Neuronal stem cell (in vitro differentiated cells): ENCODE measurements at regions not wholly inside any gene's neighbourhood (a gene's known extent, or its start where the extent isn't known, plus 50 kb on each side); places are given as distances from the start of the nearest gene placed in this dataset.

Source experiments
- DNase-seq: peaks from one replicate; pipeline ENCODE4 v3.0.0-alpha.2; 2013; ENCODE audit warnings: low spot score
- H2AFZ ChIP-seq: one replicate; pipeline ENCODE4 v1.6.1; 2013; ENCODE audit warnings: mild to moderate bottlenecking, low read length, inconsistent platforms
- H2AK5ac ChIP-seq: 2 replicates; pipeline ENCODE4 v1.6.1; 2013; ENCODE audit warnings: low read depth, mild to moderate bottlenecking, inconsistent platforms, low read length, moderate library complexity, mixed read lengths
- H2BK120ac ChIP-seq: 2 replicates; pipeline ENCODE4 v1.6.1; 2013; ENCODE audit warnings: low read depth, mild to moderate bottlenecking, inconsistent platforms, low read length, moderate library complexity, mixed read lengths
- H2BK12ac ChIP-seq: one replicate; pipeline ENCODE4 v1.6.1; 2013; ENCODE audit warnings: low read length, inconsistent platforms
- H2BK15ac ChIP-seq: 2 replicates; pipeline ENCODE4 v1.6.1; 2013; ENCODE audit warnings: mild to moderate bottlenecking, low read length, inconsistent platforms, mixed read lengths
- H2BK5ac ChIP-seq: one replicate; pipeline ENCODE4 v1.6.1; 2013; ENCODE audit warnings: inconsistent platforms, mild to moderate bottlenecking, low read length, moderate library complexity
- H3K14ac ChIP-seq: one replicate; pipeline ENCODE4 v1.6.1; 2013; ENCODE audit warnings: low read length, inconsistent platforms
- H3K18ac ChIP-seq: 2 replicates; pipeline ENCODE4 v1.6.1; 2013; ENCODE audit warnings: low read length, inconsistent platforms
- H3K23ac ChIP-seq: 2 replicates; pipeline ENCODE4 v1.6.1; 2013; ENCODE audit warnings: low read depth, mild to moderate bottlenecking, mixed read lengths, low read length, inconsistent platforms; ENCODE audit not compliant: poor library complexity
- H3K27ac ChIP-seq: replicated peaks from 3 replicates; pipeline ENCODE4 v1.5.1; 2013; ENCODE audit warnings: low read length, inconsistent platforms
- H3K27me3 ChIP-seq, 3 experiments: 2 replicates each; pipeline ENCODE4 v1.6.1; 2013; ENCODE audit warnings: low read length in 3 of 3, mild to moderate bottlenecking in 2 of 3, inconsistent platforms in 1 of 3, low read depth in 1 of 3, mixed read lengths in 1 of 3, moderate library complexity in 1 of 3; ENCODE audit not compliant: control insufficient read depth in 3 of 3, insufficient read depth in 3 of 3
- H3K36me3 ChIP-seq, 2 donors: replicated peaks in 1 of 2; 2 replicates each; pipeline ENCODE4 v1.6.1; 2013; ENCODE audit warnings: low read length in 2 of 2; ENCODE audit not compliant: control insufficient read depth in 2 of 2, insufficient read depth in 2 of 2
- H3K4ac ChIP-seq: 2 replicates; pipeline ENCODE4 v1.6.1; 2013; ENCODE audit warnings: inconsistent platforms, mild to moderate bottlenecking, low read length, moderate library complexity
- H3K4me1 ChIP-seq, 2 donors: 1 replicate in 1 of 2; 2 replicates in 1 of 2; pipeline ENCODE4 v1.6.1; 2013; ENCODE audit warnings: low read length in 2 of 2, low read depth in 1 of 2; ENCODE audit not compliant: control insufficient read depth in 2 of 2, insufficient read depth in 1 of 2
- H3K4me2 ChIP-seq: one replicate; pipeline ENCODE4 v1.6.1; 2013; ENCODE audit warnings: mild to moderate bottlenecking, low read length, inconsistent platforms; ENCODE audit not compliant: insufficient read depth, poor library complexity, severe bottlenecking
- H3K4me3 ChIP-seq, 2 donors: 2 replicates each; pipeline ENCODE4 v1.5.1; 2013; ENCODE audit warnings: low read length in 2 of 2, mild to moderate bottlenecking in 2 of 2, inconsistent platforms in 1 of 2, moderate library complexity in 1 of 2
- H3K79me1 ChIP-seq: one replicate; pipeline ENCODE4 v1.6.1; 2013; ENCODE audit warnings: low read depth, mild to moderate bottlenecking, inconsistent platforms, low read length, moderate library complexity
- H3K9ac ChIP-seq: one replicate; pipeline ENCODE4 v1.6.1; 2013; ENCODE audit warnings: mild to moderate bottlenecking, low read depth, low read length, inconsistent platforms; ENCODE audit not compliant: poor library complexity
- H3K9me3 ChIP-seq, 2 donors: replicated peaks in 1 of 2; 2 replicates each; pipeline versions ENCODE3 to v1.6.1; 2013; ENCODE audit warnings: low read length in 2 of 2, mild to moderate bottlenecking in 2 of 2, inconsistent platforms in 1 of 2, low read depth in 1 of 2, mixed read lengths in 1 of 2, moderate library complexity in 1 of 2; ENCODE audit not compliant: control insufficient read depth in 2 of 2, insufficient read depth in 1 of 2
- H4K8ac ChIP-seq: one replicate; pipeline ENCODE4 v1.6.1; 2013; ENCODE audit warnings: low read depth, mild to moderate bottlenecking, inconsistent platforms, low read length, moderate library complexity
- H4K91ac ChIP-seq: one replicate; pipeline ENCODE4 v1.6.1; 2013; ENCODE audit warnings: low read length, low read depth, mild to moderate bottlenecking, inconsistent platforms; ENCODE audit not compliant: poor library complexity
- WGBS, 2 donors: extraction: QIAGEN DNeasy Blood & Tissue Kit; methylation state at CpG; one replicate each; pipeline ENCODE4 v1.1.7; 2013; ENCODE audit warnings: missing lambda C conversion rate in 2 of 2, mixed read lengths in 1 of 2; ENCODE audit not compliant: insufficient read length in 2 of 2, insufficient replicate concordance in 1 of 2; ENCODE audit errors: extremely low coverage in 2 of 2; 5-methylcytosine and 5-hydroxymethylcytosine counted together

DNA sequence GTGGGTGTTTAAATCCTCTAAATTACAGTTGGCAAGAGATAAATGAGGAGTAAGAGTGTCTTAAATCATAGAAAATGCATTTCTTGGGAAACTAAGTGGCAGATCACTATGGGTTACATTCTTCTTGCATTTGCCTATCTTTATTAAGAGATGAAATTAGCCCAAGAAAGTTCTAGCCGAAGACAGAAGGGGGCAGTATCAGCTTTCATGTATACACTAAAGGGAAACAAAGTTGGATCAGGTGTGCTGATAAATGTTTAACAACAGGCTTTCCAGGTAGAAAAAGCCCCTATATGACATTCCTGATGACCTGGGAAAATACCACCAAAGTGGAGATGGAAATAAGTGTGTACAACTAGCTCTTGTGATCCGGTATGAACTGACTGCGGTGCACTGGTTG is 81.9 kb upstream of the TLR4 start:
- Histone ChIP-seq H3K27me3 (no peaks in the 10 kb centered on the region), H2BK5ac (no peak overlapping the region), H3K23ac (no peak overlapping the region), H2BK15ac (no peak overlapping the region), H3K18ac (no peak overlapping the region), H2AFZ (no peak overlapping the region), H3K4me2 (no peak overlapping the region), H3K14ac (no peak overlapping the region), H3K4me3 (no peak overlapping the region), H4K8ac (no peak overlapping the region), H3K4ac (no peak overlapping the region), H2BK120ac (no peak overlapping the region), H2BK12ac (no peak overlapping the region), H3K9me3 (peaks cover 0 to 3% of the 10 kb centered on the region in 2 donors), H3K4me1 (no peaks in the 10 kb centered on the region), H4K91ac (no peak overlapping the region), H2AK5ac (no peak overlapping the region), H3K27ac (no peak overlapping the region), H3K36me3 (no peaks in the 10 kb centered on the region), H3K79me1 (no peaks in the 10 kb centered on the region), H3K9ac (no peak overlapping the region)
- no CpG with 5 or more reads among the region's 3 CpGs for WGBS, 2 donors
- no peak for DNase-seq

DNA sequence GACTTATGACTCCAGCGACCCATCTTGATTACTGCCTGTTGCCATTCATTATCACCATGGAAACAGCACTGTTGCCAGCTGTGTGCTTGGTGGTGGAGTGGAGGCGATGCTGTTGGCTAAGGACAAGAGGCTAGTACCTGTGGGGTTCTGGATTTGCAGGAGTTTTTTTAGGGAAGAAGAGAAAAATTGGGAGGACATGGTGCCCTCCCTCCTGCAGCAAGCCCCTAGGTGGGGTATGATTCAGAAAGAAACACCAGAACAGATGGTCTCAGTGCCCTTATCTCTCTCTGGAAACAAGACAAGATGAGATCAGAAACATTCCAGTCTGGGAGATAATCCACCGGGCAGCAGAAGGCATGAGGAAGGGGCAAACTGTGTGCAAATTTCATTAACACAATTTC is 87.8 kb upstream of the TLR4 start:
- Histone ChIP-seq H2AFZ (no peak overlapping the region), H3K4me3 (no peak overlapping the region), H3K4ac (no peak overlapping the region), H3K27ac (no peak overlapping the region), H3K9me3 (no peaks in the 10 kb centered on the region), H2BK12ac (no peak overlapping the region), H3K36me3 (no peaks in the 10 kb centered on the region), H2BK120ac (no peak overlapping the region), H3K23ac (no peak overlapping the region), H2BK15ac (no peak overlapping the region), H3K79me1 (no peaks in the 10 kb centered on the region), H4K8ac (no peak overlapping the region), H3K9ac (no peak overlapping the region), H2AK5ac (no peak overlapping the region), H3K4me2 (no peak overlapping the region), H2BK5ac (no peak overlapping the region), H3K27me3 (no peaks in the 10 kb centered on the region), H3K4me1 (peaks cover 0 to 1% of the 10 kb centered on the region in 2 donors), H3K18ac (no peak overlapping the region), H4K91ac (no peak overlapping the region), H3K14ac (no peak overlapping the region)
- no CpG with 5 or more reads among the region's 3 CpGs for WGBS, 2 donors
- no peak for DNase-seq

DNA sequence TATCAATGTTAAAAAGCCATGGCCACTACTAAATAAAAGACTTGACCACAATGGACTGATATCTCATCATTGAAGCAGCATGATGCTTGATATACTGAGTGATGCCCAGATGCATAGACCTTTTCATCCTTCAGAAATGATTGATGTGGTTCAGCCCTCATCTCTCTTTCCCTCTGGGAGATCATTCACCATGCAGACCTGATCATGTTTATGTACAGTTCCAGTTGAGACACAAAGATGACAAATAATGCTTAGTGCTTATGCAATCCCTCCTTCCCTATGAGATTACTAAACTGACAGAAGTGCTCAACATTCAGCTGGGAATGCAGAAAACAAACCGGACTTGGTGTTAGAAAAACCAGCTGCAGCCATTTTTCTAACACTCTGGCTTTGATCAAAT is 91.9 kb upstream of the TLR4 start:
- Histone ChIP-seq H2BK15ac (no peak overlapping the region), H2BK5ac (no peak overlapping the region), H3K14ac (no peak overlapping the region), H3K4ac (no peak overlapping the region), H3K23ac (no peak overlapping the region), H3K4me3 (no peak overlapping the region), H3K9ac (no peak overlapping the region), H3K18ac (no peak overlapping the region), H2BK12ac (no peak overlapping the region), H3K27me3 (no peaks in the 10 kb centered on the region), H4K8ac (no peak overlapping the region), H3K4me1 (peaks cover 0 to 1% of the 10 kb centered on the region in 2 donors), H2AK5ac (no peak overlapping the region), H2AFZ (no peak overlapping the region), H3K36me3 (no peaks in the 10 kb centered on the region), H3K27ac (no peak overlapping the region), H3K79me1 (no peaks in the 10 kb centered on the region), H3K4me2 (no peak overlapping the region), H4K91ac (no peak overlapping the region), H3K9me3 (no peaks in the 10 kb centered on the region), H2BK120ac (no peak overlapping the region)
- DNase-seq = no peak
- WGBS, 2 donors = no CpG with 5 or more reads among the region's 1 CpG

DNA sequence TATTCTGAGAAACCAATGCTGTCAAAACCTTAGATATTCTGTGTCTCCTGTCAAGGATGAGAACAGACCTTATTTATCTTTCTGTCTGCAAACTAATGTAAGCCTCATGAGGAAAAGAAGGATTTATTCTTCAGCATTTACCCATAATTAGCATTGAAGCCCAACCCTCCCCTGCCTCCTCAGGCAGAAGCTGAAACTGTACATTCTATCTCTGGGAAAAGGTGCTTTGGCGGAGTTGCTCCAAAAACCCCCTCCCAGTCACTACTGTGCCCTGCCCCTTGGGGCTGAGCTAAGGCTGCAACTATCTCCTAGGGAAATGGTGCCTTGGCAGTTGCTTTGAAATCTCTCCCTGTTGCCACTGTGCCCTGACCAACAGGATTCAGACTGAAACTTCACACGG is 106.2 kb upstream of the TLR4 start:
- Histone ChIP-seq H3K27me3 (no peaks in the 10 kb centered on the region), H3K79me1 (no peaks in the 10 kb centered on the region), H3K36me3 (no peaks in the 10 kb centered on the region), H2AK5ac (no peak overlapping the region), H3K9ac (no peak overlapping the region), H2BK12ac (no peak overlapping the region), H3K9me3 (no peaks in the 10 kb centered on the region), H2BK120ac (no peak overlapping the region), H3K14ac (no peak overlapping the region), H4K91ac (no peak overlapping the region), H2BK15ac (no peak overlapping the region), H3K4me2 (no peak overlapping the region), H2AFZ (no peak overlapping the region), H4K8ac (no peak overlapping the region), H3K23ac (no peak overlapping the region), H3K18ac (no peak overlapping the region), H3K4me3 (no peak overlapping the region), H3K27ac (no peak overlapping the region), H2BK5ac (no peak overlapping the region), H3K4me1 (peaks cover 0 to 7% of the 10 kb centered on the region in 2 donors), H3K4ac (no peak overlapping the region)
- no CpG with 5 or more reads among the region's 2 CpGs for WGBS, 2 donors
- DNase-seq = no peak
